ENCODE measurements at regions not wholly inside any gene's neighbourhood (a gene's known extent, or its start where the extent isn't known, plus 50 kb on each side); places are given as distances from the start of the nearest gene placed in this dataset.

DNA sequence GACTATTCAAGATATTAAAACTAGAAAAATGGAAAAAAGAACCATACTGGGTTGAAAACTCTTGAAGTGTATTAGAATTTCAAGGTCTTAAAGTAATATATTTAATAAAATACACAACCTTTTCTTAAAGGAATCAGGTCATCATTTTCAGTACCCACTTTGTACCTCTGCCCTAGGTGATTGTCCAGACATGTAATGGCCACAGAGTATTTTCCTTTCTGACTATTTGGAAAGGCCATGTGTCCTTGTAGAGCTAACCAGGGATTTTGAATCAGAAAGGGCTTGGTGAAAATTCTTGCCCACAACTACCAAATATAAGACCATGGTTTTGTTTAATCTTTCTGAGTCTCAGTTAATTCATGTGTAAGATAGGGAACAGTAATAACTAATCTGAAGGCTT is 91.4 kb upstream of the MLIP start:
- TF ChIP-seq CTCF (IDR thresholded peaks at IDR 0.05) (no peak), POLR2A (IDR thresholded peaks at IDR 0.05) (no peak)

Data from Peyer's patch (tissue), 4 donors.